HL-60 (cell line): ENCODE measurements at regions not wholly inside any gene's neighbourhood (a gene's known extent, or its start where the extent isn't known, plus 50 kb on each side); places are given as distances from the start of the nearest gene placed in this dataset.

Experiments
- DNase-seq, 2 experiments: peaks; one replicate each; pipeline ENCODE4 v3.0.0-alpha.2; 2010 to 2020; ENCODE audit warnings: low read depth in 1 of 2, low spot score in 1 of 2
- H3K27ac ChIP-seq: fragments of 250-450 bp; sonication (Bioruptor Pico); replicated peaks from 2 replicates; pipeline ENCODE4 v1.5.1; 2020; ENCODE audit warnings: mild to moderate bottlenecking, moderate library complexity
- H3K27me3 ChIP-seq: fragments of 250-450 bp; sonication (Bioruptor Pico); 2 replicates; pipeline ENCODE4 v1.5.1; 2021; ENCODE audit warnings: mild to moderate bottlenecking, moderate library complexity; ENCODE audit not compliant: insufficient read depth, poor library complexity, severe bottlenecking
- H3K4me3 ChIP-seq: replicated peaks from 2 replicates; pipeline ENCODE4 v1.5.1; 2011; ENCODE audit warnings: mild to moderate bottlenecking, control low read depth, low read length; ENCODE audit not compliant: insufficient read depth
- GABPA ChIP-seq: IDR thresholded peaks from 2 replicates; pipeline ENCODE4 v1.6.1; 2012; ENCODE audit warnings: low read depth
- POLR2AphosphoS5 ChIP-seq: IDR thresholded peaks from 2 replicates; pipeline ENCODE4 v1.6.1; 2012; ENCODE audit warnings: low read depth
- REST ChIP-seq: IDR thresholded peaks from 2 replicates; pipeline ENCODE4 v1.6.1; 2012; ENCODE audit warnings: low read depth; ENCODE audit not compliant: insufficient replicate concordance
- SPI1 ChIP-seq: IDR thresholded peaks from 2 replicates; pipeline ENCODE4 v1.6.1; 2012; ENCODE audit warnings: low read depth, mild to moderate bottlenecking, borderline replicate concordance
- TF ChIP-seq, protein P1 (sequence below): IDR thresholded peaks from one replicate; pipeline ENCODE4 v1.5.1; 2011; ENCODE audit warnings: low read length, control low read depth, inconsistent platforms; ENCODE audit not compliant: insufficient read depth

DNA sequence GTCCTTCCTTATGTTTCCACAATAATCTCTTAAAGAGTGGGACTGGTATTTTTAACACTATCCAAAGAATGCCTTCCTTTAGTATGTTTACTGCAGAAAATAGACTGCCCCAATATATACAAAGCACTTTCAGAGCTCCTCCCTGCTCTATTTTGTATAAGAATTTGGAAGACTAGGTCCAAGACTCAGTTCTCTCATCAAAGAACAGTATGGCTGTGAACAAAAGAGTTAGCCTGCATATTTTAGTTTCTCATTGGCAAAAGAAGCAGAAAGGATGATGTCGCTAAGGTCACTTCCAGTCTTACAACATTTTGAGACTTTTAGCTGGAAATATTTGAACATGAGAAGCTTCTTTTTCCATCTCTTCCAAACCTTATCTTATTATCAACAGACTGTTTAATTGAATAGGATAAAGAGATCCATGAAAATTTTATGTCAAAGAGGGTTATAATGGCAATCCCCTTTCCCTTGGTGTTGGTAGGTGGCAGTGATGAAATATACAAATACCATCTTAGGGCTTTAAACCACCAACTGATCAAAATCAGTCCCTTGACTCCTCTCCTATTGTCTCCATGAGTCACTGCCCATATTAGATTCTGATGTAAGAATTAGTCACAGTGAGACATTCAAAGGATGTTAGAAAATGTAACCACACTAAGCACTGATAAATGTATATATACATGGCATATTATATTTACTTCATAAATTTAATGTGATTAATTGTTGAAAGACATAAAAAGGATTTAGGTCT, 266.9 kb upstream of the DSEL start:
- Histone ChIP-seq H3K27ac (no peak overlapping the region), H3K4me3 (no peak overlapping the region), H3K27me3 (no peaks in the 10 kb centered on the region)
- DNase-seq: no peak
- TF ChIP-seq REST (no peak), SPI1 (no peak), POLR2AphosphoS5 (no peak), GABPA (no peak)
- TF ChIP-seq, protein P1, sequence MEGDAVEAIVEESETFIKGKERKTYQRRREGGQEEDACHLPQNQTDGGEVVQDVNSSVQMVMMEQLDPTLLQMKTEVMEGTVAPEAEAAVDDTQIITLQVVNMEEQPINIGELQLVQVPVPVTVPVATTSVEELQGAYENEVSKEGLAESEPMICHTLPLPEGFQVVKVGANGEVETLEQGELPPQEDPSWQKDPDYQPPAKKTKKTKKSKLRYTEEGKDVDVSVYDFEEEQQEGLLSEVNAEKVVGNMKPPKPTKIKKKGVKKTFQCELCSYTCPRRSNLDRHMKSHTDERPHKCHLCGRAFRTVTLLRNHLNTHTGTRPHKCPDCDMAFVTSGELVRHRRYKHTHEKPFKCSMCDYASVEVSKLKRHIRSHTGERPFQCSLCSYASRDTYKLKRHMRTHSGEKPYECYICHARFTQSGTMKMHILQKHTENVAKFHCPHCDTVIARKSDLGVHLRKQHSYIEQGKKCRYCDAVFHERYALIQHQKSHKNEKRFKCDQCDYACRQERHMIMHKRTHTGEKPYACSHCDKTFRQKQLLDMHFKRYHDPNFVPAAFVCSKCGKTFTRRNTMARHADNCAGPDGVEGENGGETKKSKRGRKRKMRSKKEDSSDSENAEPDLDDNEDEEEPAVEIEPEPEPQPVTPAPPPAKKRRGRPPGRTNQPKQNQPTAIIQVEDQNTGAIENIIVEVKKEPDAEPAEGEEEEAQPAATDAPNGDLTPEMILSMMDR: no peak

DNA sequence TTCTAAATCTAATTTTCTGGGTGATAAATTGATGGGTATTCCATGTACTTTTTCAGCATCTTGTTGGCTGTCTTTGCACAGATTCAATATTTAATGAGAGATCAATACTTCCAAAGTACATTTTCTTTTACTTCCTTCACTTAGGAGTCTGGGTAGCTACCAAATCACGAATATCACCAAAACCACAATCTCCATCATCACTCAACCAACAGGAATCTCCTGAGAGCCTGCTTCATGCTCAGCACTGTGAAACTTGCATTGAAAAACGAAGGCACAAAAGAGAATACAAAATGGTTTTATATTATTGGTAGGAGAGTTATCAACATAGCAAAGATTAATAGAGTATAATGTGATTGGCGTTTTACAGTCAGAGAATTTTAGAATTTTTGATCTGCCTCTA, 261.5 kb upstream of the DSEL start:
- Histone ChIP-seq H3K27ac (no peak overlapping the region), H3K27me3 (no peaks in the 10 kb centered on the region), H3K4me3 (no peak overlapping the region)
- DNase-seq: no peak
- no peak for TF ChIP-seq REST
- TF ChIP-seq SPI1: no peak
- TF ChIP-seq POLR2AphosphoS5: no peak
- TF ChIP-seq, protein P1: no peak
- no peak for TF ChIP-seq GABPA

- Histone ChIP-seq H3K4me3 (no peak overlapping the region), H3K27me3 (no peaks in the 10 kb centered on the region), H3K27ac (no peak overlapping the region)
- TF ChIP-seq GABPA (no peak), SPI1 (no peak), POLR2AphosphoS5 (no peak), REST (no peak)
- TF ChIP-seq, protein P1: no peak
- no peak for DNase-seq
Measured at GRCh38 chr18:67776929-67777328, 260.4 kb upstream of the DSEL start.
